ENCODE measurements at regions not wholly inside any gene's neighbourhood (a gene's known extent, or its start where the extent isn't known, plus 50 kb on each side); places are given as distances from the start of the nearest gene placed in this dataset.

DNA sequence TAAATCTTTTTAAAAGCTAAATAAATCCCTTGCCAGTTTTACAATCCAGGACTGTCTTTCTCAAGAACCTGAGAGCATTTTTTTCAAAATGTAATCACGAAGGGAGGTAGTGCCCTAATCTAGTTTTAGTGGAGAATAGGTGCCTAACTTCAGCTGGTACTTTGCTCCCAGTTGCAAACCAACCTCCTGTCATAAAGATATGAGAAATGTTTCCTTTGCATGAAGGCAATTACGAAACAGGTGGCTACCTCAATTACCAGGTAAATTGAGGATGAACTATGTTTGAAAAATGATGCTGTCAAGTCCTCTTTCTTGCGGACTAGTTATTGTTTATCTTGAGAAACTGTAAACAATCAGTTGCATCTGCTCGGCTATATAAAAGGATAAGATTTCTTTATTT, 437.9 kb downstream of the DAD1 start:
- TF ChIP-seq, protein P1, sequence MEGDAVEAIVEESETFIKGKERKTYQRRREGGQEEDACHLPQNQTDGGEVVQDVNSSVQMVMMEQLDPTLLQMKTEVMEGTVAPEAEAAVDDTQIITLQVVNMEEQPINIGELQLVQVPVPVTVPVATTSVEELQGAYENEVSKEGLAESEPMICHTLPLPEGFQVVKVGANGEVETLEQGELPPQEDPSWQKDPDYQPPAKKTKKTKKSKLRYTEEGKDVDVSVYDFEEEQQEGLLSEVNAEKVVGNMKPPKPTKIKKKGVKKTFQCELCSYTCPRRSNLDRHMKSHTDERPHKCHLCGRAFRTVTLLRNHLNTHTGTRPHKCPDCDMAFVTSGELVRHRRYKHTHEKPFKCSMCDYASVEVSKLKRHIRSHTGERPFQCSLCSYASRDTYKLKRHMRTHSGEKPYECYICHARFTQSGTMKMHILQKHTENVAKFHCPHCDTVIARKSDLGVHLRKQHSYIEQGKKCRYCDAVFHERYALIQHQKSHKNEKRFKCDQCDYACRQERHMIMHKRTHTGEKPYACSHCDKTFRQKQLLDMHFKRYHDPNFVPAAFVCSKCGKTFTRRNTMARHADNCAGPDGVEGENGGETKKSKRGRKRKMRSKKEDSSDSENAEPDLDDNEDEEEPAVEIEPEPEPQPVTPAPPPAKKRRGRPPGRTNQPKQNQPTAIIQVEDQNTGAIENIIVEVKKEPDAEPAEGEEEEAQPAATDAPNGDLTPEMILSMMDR (IDR thresholded peaks at IDR 0.05), result no peak
- TF ChIP-seq POLR2AphosphoS5 (IDR thresholded peaks at IDR 0.05) (no peak), EP300 (IDR thresholded peaks at IDR 0.05) (no peak), POLR2A (IDR thresholded peaks at IDR 0.05) (no peak)
